ENCODE measurements at regions not wholly inside any gene's neighbourhood (a gene's known extent, or its start where the extent isn't known, plus 50 kb on each side); places are given as distances from the start of the nearest gene placed in this dataset.

DNA sequence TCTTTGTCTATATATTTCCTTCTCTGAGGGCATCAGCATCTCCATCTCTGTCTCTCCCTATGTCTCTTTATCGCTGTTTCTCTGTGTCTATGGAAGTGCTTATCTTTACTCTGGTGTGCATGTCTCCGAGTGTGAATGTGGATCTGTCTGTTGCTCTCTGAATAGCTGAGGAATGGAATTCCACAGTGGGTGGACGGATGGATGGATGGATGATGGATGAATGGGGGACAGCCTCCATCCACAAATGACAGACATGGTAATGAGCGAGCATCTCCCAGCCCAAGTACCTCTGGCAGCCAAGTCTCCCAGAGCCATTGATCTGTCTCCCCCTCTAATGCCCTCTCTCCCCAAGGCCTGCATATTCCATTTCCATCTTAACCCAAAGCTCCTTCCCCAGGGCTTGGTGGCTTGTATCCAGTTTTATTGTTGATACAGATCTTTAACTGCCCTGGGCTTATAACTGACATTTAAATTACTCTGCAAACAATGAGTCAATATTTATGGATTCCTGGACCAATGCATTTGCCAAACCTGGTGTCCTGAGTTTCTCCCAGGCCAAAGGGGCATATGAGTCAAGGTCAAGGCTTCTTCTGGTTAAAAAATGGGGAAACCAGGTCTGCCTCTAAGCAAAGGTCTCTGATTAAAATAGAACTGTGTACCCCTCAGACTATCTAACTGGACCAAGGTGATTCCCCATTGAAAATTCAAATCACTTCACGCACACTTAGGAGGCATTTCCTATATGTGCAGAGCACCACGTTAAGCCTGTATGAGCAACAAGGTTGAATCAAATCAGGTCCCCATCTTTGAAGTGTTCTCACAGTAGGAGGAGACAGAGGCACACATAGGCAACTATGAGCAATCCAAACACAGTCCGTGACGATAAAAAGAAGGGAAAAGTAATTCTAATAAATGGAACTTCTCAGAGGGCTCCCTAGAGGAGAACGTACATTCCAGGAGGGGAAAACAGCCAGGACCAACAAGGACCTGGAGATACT, 109.9 kb downstream of the TLE3 start:
- TF ChIP-seq, protein P1, sequence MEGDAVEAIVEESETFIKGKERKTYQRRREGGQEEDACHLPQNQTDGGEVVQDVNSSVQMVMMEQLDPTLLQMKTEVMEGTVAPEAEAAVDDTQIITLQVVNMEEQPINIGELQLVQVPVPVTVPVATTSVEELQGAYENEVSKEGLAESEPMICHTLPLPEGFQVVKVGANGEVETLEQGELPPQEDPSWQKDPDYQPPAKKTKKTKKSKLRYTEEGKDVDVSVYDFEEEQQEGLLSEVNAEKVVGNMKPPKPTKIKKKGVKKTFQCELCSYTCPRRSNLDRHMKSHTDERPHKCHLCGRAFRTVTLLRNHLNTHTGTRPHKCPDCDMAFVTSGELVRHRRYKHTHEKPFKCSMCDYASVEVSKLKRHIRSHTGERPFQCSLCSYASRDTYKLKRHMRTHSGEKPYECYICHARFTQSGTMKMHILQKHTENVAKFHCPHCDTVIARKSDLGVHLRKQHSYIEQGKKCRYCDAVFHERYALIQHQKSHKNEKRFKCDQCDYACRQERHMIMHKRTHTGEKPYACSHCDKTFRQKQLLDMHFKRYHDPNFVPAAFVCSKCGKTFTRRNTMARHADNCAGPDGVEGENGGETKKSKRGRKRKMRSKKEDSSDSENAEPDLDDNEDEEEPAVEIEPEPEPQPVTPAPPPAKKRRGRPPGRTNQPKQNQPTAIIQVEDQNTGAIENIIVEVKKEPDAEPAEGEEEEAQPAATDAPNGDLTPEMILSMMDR (IDR thresholded peaks at IDR 0.05), result no peak
- TF ChIP-seq POLR2A (IDR thresholded peaks at IDR 0.05), result no peak
